SKM-1 (cell line): ENCODE measurements at regions not wholly inside any gene's neighbourhood (a gene's known extent, or its start where the extent isn't known, plus 50 kb on each side); places are given as distances from the start of the nearest gene placed in this dataset.
A peak's percentile ranks its signal among the peaks of the same experiment; 100 is the strongest.

ENCODE experiments used
- DNase-seq: peaks from one replicate; lab custom pipeline; 2025; ENCODE audit not compliant: unreplicated experiment; lab: John Stamatoyannopoulos, UW

- peak; percentile 30 for DNase-seq
Measured at GRCh38 chr19:34096020-34096915, 76.0 kb upstream of the LSM14A start.

DNA sequence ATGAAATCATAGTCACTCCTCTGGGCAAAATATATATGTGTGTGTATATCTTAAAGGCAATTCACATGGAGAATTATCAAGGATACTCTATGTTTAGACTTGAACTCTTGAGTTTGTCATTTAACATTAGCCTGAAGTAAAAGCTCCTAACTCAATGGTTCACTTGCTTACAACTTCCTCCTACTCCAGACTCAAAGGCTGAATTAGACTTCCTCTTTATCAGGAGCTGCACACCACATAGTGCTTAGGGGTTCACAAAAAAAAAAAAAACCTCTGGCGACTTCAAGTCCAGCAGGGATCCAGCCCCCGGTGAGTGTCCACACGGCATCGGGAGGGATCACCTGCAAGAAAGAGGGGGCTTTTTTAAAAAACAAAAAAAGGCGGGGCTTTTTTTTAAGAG lies 68.2 kb upstream of the LSM14A start:
- DNase-seq: peak; percentile 75

DNA sequence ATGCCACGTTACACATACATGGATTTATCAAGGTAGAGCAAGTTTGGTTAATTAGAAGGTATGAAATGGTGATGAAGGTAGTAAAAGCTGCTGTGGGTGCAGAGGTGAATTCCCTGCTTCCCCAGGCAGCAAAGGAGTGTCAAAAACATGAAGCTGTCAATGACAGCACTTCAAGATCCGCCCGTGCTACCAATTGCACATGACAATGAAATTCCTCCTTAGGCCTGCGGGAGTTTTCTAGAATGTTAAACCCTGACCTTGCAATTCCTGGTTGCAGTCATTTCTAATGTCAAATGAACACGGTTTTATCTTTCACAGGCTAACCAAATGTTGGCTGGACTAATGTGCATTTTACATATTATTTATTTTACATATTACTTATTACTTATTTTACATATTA lies 67.7 kb upstream of the LSM14A start:
- no peak for DNase-seq

GRCh38 chr19:34109596-34109995 lies 62.7 kb upstream of the LSM14A start:
- DNase-seq: no peak

- DNase-seq: no peak
Measured at GRCh38 chr19:34118879-34119748, 53.2 kb upstream of the LSM14A start.

- no peak for DNase-seq
Measured at GRCh38 chr19:34120141-34120540, 52.2 kb upstream of the LSM14A start.

GRCh38 chr19:34120846-34121639 lies 51.3 kb upstream of the LSM14A start:
- DNase-seq: peak; percentile 51
